ENCODE measurements at regions not wholly inside any gene's neighbourhood (a gene's known extent, or its start where the extent isn't known, plus 50 kb on each side); places are given as distances from the start of the nearest gene placed in this dataset.

- H3K4ac ChIP-seq (ENCODE audit: low read depth, low read length): no peak overlapping the region
- H3K4me1 ChIP-seq (ENCODE audit: control insufficient read depth in 1 of 2, insufficient read depth in 2 of 2, low read length in 2 of 2): peaks cover 5% of the 10 kb centered on the region in 2 experiments
- H3K9me3 ChIP-seq (ENCODE audit: insufficient read depth, low read depth, low read length): no peaks in the 10 kb centered on the region
- no peak overlapping the region for H3K27ac ChIP-seq (ENCODE audit: low read depth, low read length)
- no peaks in the 10 kb centered on the region for H3K79me2 ChIP-seq (ENCODE audit: control insufficient read depth, insufficient read depth, low read length, poor library complexity)
- H4K8ac ChIP-seq (ENCODE audit: low read depth, low read length): no peak overlapping the region
- no peak overlapping the region for H2BK120ac ChIP-seq (ENCODE audit: insufficient read depth, low read length, poor library complexity)
- H2AK5ac ChIP-seq (ENCODE audit: low read length): no peak overlapping the region
- no CpG with 5 or more reads among the region's 3 CpGs for WGBS (ENCODE audit: extremely low coverage, insufficient coverage, insufficient read length)
- H3K23ac ChIP-seq (ENCODE audit: low read length): no peak overlapping the region
- H3K4me3 ChIP-seq (ENCODE audit: low read depth, low read length): no peak overlapping the region
- DNase-seq: no peak
- H3K18ac ChIP-seq (ENCODE audit: low read length): no peak overlapping the region
- no peak overlapping the region for H4K12ac ChIP-seq (ENCODE audit: low read depth, low read length)
- H3K36me3 ChIP-seq (ENCODE audit: control insufficient read depth in 1 of 2, insufficient read depth in 2 of 2, low read length in 2 of 2): no peaks in the 10 kb centered on the region
- no peak overlapping the region for H2BK5ac ChIP-seq (ENCODE audit: low read depth, low read length, poor library complexity)
- peak overlapping the region; percentile 45 for H2BK12ac ChIP-seq (ENCODE audit: low read length)
- H3K27me3 ChIP-seq (ENCODE audit: insufficient read depth, low read length): no peaks in the 10 kb centered on the region
- no peak overlapping the region for H3K14ac ChIP-seq (ENCODE audit: low read length)
- no peak overlapping the region for H4K91ac ChIP-seq (ENCODE audit: low read depth, low read length)
- H2AFZ ChIP-seq (ENCODE audit: insufficient read depth, low read length, poor library complexity): no peak overlapping the region
- no peak overlapping the region for H3K9ac ChIP-seq (ENCODE audit: low read length)
- no peaks in the 10 kb centered on the region for H3K79me1 ChIP-seq (ENCODE audit: low read length)
- no peak overlapping the region for H3K4me2 ChIP-seq (ENCODE audit: low read length)
Observed at GRCh38 chr5:81904166-81904565, 67.7 kb upstream of the ATG10 start.

GRCh38 chr5:81901586-81901985 lies 70.2 kb upstream of the ATG10 start:
- H3K9ac ChIP-seq (ENCODE audit: low read length): no peak overlapping the region
- no peak overlapping the region for H2BK12ac ChIP-seq (ENCODE audit: low read length)
- H3K4ac ChIP-seq (ENCODE audit: low read depth, low read length): no peak overlapping the region
- no peak for DNase-seq
- no peak overlapping the region for H2AK5ac ChIP-seq (ENCODE audit: low read length)
- no peak overlapping the region for H3K23ac ChIP-seq (ENCODE audit: low read length)
- H3K79me1 ChIP-seq (ENCODE audit: low read length): no peaks in the 10 kb centered on the region
- H3K14ac ChIP-seq (ENCODE audit: low read length): no peak overlapping the region
- no peak overlapping the region for H4K12ac ChIP-seq (ENCODE audit: low read depth, low read length)
- no peak overlapping the region for H3K4me2 ChIP-seq (ENCODE audit: low read length)
- no peak overlapping the region for H4K91ac ChIP-seq (ENCODE audit: low read depth, low read length)
- no peaks in the 10 kb centered on the region for H3K9me3 ChIP-seq (ENCODE audit: insufficient read depth, low read depth, low read length)
- H3K27me3 ChIP-seq (ENCODE audit: insufficient read depth, low read length): no peaks in the 10 kb centered on the region
- peaks cover 2% of the 10 kb centered on the region in 2 experiments for H3K4me1 ChIP-seq (ENCODE audit: control insufficient read depth in 1 of 2, insufficient read depth in 2 of 2, low read length in 2 of 2)
- no peak overlapping the region for H2BK120ac ChIP-seq (ENCODE audit: insufficient read depth, low read length, poor library complexity)
- no peak overlapping the region for H2BK5ac ChIP-seq (ENCODE audit: low read depth, low read length, poor library complexity)
- H3K4me3 ChIP-seq (ENCODE audit: low read depth, low read length): no peak overlapping the region
- WGBS (ENCODE audit: extremely low coverage, insufficient coverage, insufficient read length): no CpG with 5 or more reads among the region's 10 CpGs
- H3K27ac ChIP-seq (ENCODE audit: low read depth, low read length): no peak overlapping the region
- no peak overlapping the region for H4K8ac ChIP-seq (ENCODE audit: low read depth, low read length)
- no peaks in the 10 kb centered on the region for H3K79me2 ChIP-seq (ENCODE audit: control insufficient read depth, insufficient read depth, low read length, poor library complexity)
- no peak overlapping the region for H2AFZ ChIP-seq (ENCODE audit: insufficient read depth, low read length, poor library complexity)
- H3K36me3 ChIP-seq (ENCODE audit: control insufficient read depth in 1 of 2, insufficient read depth in 2 of 2, low read length in 2 of 2): no peaks in the 10 kb centered on the region
- no peak overlapping the region for H3K18ac ChIP-seq (ENCODE audit: low read length)

- Histone ChIP-seq H3K9me3 (ENCODE audit: insufficient read depth, low read depth, low read length) (no peaks in the 10 kb centered on the region), H2BK12ac (ENCODE audit: low read length) (no peak overlapping the region), H4K91ac (ENCODE audit: low read depth, low read length) (no peak overlapping the region), H3K27ac (ENCODE audit: low read depth, low read length) (no peak overlapping the region), H2BK120ac (ENCODE audit: insufficient read depth, low read length, poor library complexity) (no peak overlapping the region), H3K4me2 (ENCODE audit: low read length) (no peak overlapping the region), H3K79me1 (ENCODE audit: low read length) (no peaks in the 10 kb centered on the region), H4K8ac (ENCODE audit: low read depth, low read length) (no peak overlapping the region), H3K4me3 (ENCODE audit: low read depth, low read length) (no peak overlapping the region), H3K27me3 (ENCODE audit: insufficient read depth, low read length) (no peaks in the 10 kb centered on the region), H4K12ac (ENCODE audit: low read depth, low read length) (no peak overlapping the region), H3K79me2 (ENCODE audit: control insufficient read depth, insufficient read depth, low read length, poor library complexity) (no peaks in the 10 kb centered on the region), H2AK5ac (ENCODE audit: low read length) (no peak overlapping the region), H3K18ac (ENCODE audit: low read length) (no peak overlapping the region), H3K14ac (ENCODE audit: low read length) (no peak overlapping the region), H3K36me3 (ENCODE audit: control insufficient read depth in 1 of 2, insufficient read depth in 2 of 2, low read length in 2 of 2) (no peaks in the 10 kb centered on the region), H3K9ac (ENCODE audit: low read length) (no peak overlapping the region), H3K4me1 (ENCODE audit: control insufficient read depth in 1 of 2, insufficient read depth in 2 of 2, low read length in 2 of 2) (no peaks in the 10 kb centered on the region), H2AFZ (ENCODE audit: insufficient read depth, low read length, poor library complexity) (no peak overlapping the region), H3K23ac (ENCODE audit: low read length) (no peak overlapping the region), H3K4ac (ENCODE audit: low read depth, low read length) (no peak overlapping the region), H2BK5ac (ENCODE audit: low read depth, low read length, poor library complexity) (no peak overlapping the region)
- DNase-seq: no peak
- no CpG with 5 or more reads among the region's 2 CpGs for WGBS (ENCODE audit: extremely low coverage, insufficient coverage, insufficient read length)
Observed at GRCh38 chr5:81899123-81899522, 72.7 kb upstream of the ATG10 start.

- Histone ChIP-seq H3K27me3 (ENCODE audit: insufficient read depth, low read length) (no peaks in the 10 kb centered on the region), H3K27ac (ENCODE audit: low read depth, low read length) (no peak overlapping the region), H2BK5ac (ENCODE audit: low read depth, low read length, poor library complexity) (no peak overlapping the region), H2AFZ (ENCODE audit: insufficient read depth, low read length, poor library complexity) (no peak overlapping the region), H4K91ac (ENCODE audit: low read depth, low read length) (no peak overlapping the region), H3K4ac (ENCODE audit: low read depth, low read length) (no peak overlapping the region), H4K8ac (ENCODE audit: low read depth, low read length) (no peak overlapping the region), H3K4me2 (ENCODE audit: low read length) (no peak overlapping the region), H3K79me2 (ENCODE audit: control insufficient read depth, insufficient read depth, low read length, poor library complexity) (no peaks in the 10 kb centered on the region), H3K4me1 (ENCODE audit: control insufficient read depth in 1 of 2, insufficient read depth in 2 of 2, low read length in 2 of 2) (no peaks in the 10 kb centered on the region), H3K4me3 (ENCODE audit: low read depth, low read length) (no peak overlapping the region), H3K9ac (ENCODE audit: low read length) (no peak overlapping the region), H3K14ac (ENCODE audit: low read length) (no peak overlapping the region), H3K79me1 (ENCODE audit: low read length) (no peaks in the 10 kb centered on the region), H2BK120ac (ENCODE audit: insufficient read depth, low read length, poor library complexity) (no peak overlapping the region), H4K12ac (ENCODE audit: low read depth, low read length) (no peak overlapping the region), H3K36me3 (ENCODE audit: control insufficient read depth in 1 of 2, insufficient read depth in 2 of 2, low read length in 2 of 2) (no peaks in the 10 kb centered on the region), H3K23ac (ENCODE audit: low read length) (no peak overlapping the region), H3K18ac (ENCODE audit: low read length) (no peak overlapping the region), H3K9me3 (ENCODE audit: insufficient read depth, low read depth, low read length) (peaks cover 2% of the 10 kb centered on the region), H2BK12ac (ENCODE audit: low read length) (no peak overlapping the region), H2AK5ac (ENCODE audit: low read length) (no peak overlapping the region)
- no CpG with 5 or more reads among the region's 2 CpGs for WGBS (ENCODE audit: extremely low coverage, insufficient coverage, insufficient read length)
- peak in 1 of 2 donors; percentile 7 for DNase-seq
Observed at GRCh38 chr5:81898403-81898802, 73.4 kb upstream of the ATG10 start.

Measured in trophoblast cell (in vitro differentiated cells and primary cell).